Endothelial cell of umbilical vein (primary cell): ENCODE measurements at regions not wholly inside any gene's neighbourhood (a gene's known extent, or its start where the extent isn't known, plus 50 kb on each side); places are given as distances from the start of the nearest gene placed in this dataset.

Experiments used
- BruUV-seq: library from RNA; stranded (reverse); fragments of 400-500 nt; replicated peaks from 2 replicates; lab custom pipeline; 2021; lab: Mats Ljungman, UMichigan
- CTCF ChIA-PET: fragments of 300-600, 350-600 bp; sonication (Branson Sonifier 250); formaldehyde crosslinking; loops from one replicate; lab custom pipeline; 2021; ENCODE audit warnings: antibody characterized with exemption, inconsistent platforms; lab: Charles Lee
- POLR2A ChIA-PET: fragments of 300-600, 350-600 bp; sonication (Branson Sonifier 250); formaldehyde crosslinking; loops from one replicate; lab custom pipeline; 2021; ENCODE audit warnings: antibody characterized with exemption, inconsistent platforms; lab: Charles Lee
- DNase-seq: peaks from one replicate; pipeline ENCODE4 v3.0.0-alpha.2; 2011; ENCODE audit warnings: low read depth, low spot score
- FAIRE-seq: peaks from 2 replicates; lab custom pipeline; 2011; peaks lifted over from hg19 to GRCh38; lab: Jason Lieb, UNC
- H2AFZ ChIP-seq: 2 replicates; pipeline ENCODE4 v1.6.0; 2012; ENCODE audit warnings: low read depth, low read length, control low read depth, inconsistent platforms
- H3K27ac ChIP-seq: 2 replicates; pipeline ENCODE4 v1.5.1; 2011; ENCODE audit warnings: low read depth, mild to moderate bottlenecking, control low read depth, low read length, moderate library complexity; ENCODE audit not compliant: insufficient read depth
- H3K27me3 ChIP-seq, 2 experiments: 2 replicates each; pipeline versions ENCODE4 v1.6.0 to v1.6.1; 2011; ENCODE audit warnings: low read length in 2 of 2, mixed read lengths in 1 of 2; ENCODE audit not compliant: control insufficient read depth in 2 of 2, insufficient read depth in 2 of 2
- H3K36me3 ChIP-seq, 2 experiments: 2 replicates in 1 of 2; 3 replicates in 1 of 2; pipeline ENCODE4 v1.5.1; 2011; ENCODE audit warnings: low read length in 2 of 2, mild to moderate bottlenecking in 1 of 2, moderate library complexity in 1 of 2; ENCODE audit not compliant: control insufficient read depth in 2 of 2, insufficient read depth in 2 of 2; ENCODE audit errors: extremely low read depth in 1 of 2
- H3K4me1 ChIP-seq: 3 replicates; pipeline ENCODE4 v1.5.1; 2011; ENCODE audit warnings: mild to moderate bottlenecking, low read length; ENCODE audit not compliant: control insufficient read depth, insufficient read depth; ENCODE audit errors: extremely low read depth
- H3K4me2 ChIP-seq: 2 replicates; pipeline ENCODE4 v1.6.1; 2011; ENCODE audit warnings: low read length, control low read depth, mixed read lengths; ENCODE audit not compliant: insufficient read depth
- H3K4me3 ChIP-seq, 3 experiments: fragments of 200-600 bp in 1 of 3; sonication (generic), shearing (Covaris generic) in 1 of 3; replicated peaks in 1 of 3; 2 replicates each; pipeline ENCODE4 v1.5.1; 2011 to 2016; ENCODE audit warnings: control low read depth in 3 of 3, low read length in 3 of 3, mild to moderate bottlenecking in 2 of 3, inconsistent platforms in 1 of 3, low read depth in 1 of 3, moderate library complexity in 1 of 3; ENCODE audit not compliant: insufficient read depth in 1 of 3
- H3K79me2 ChIP-seq: 2 replicates; pipeline ENCODE4 v1.6.0; 2012; ENCODE audit warnings: low read length, inconsistent platforms; ENCODE audit not compliant: control insufficient read depth, insufficient read depth
- H3K9ac ChIP-seq: replicated peaks from 2 replicates; pipeline ENCODE3; 2011; ENCODE audit warnings: low read length, control low read depth; ENCODE audit not compliant: insufficient read depth; ENCODE audit errors: extremely low read depth
- H3K9me1 ChIP-seq: replicated peaks from 3 replicates; pipeline ENCODE4 v1.6.0; 2011; ENCODE audit warnings: mild to moderate bottlenecking, low read length; ENCODE audit not compliant: control insufficient read depth, insufficient read depth; ENCODE audit errors: extremely low read depth
- H3K9me3 ChIP-seq: replicated peaks from 2 replicates; pipeline ENCODE4 v1.5.1; 2012; ENCODE audit warnings: low read length, inconsistent platforms; ENCODE audit not compliant: control insufficient read depth, insufficient read depth
- H4K20me1 ChIP-seq: replicated peaks from 2 replicates; pipeline ENCODE3; 2011; ENCODE audit warnings: mild to moderate bottlenecking, low read length; ENCODE audit not compliant: control insufficient read depth, insufficient read depth; ENCODE audit errors: extremely low read depth
- CTCF ChIP-seq, 2 donors: IDR thresholded peaks; 1 replicate in 1 of 2; 2 replicates in 1 of 2; pipeline ENCODE4 v1.5.1; 2011; ENCODE audit warnings: low read length in 2 of 2, mild to moderate bottlenecking in 2 of 2, moderate library complexity in 2 of 2, control low read depth in 1 of 2, inconsistent platforms in 1 of 2, low read depth in 1 of 2; ENCODE audit not compliant: insufficient read depth in 1 of 2; ENCODE audit errors: extremely low read depth in 1 of 2
- EZH2 ChIP-seq: IDR thresholded peaks from 2 replicates; pipeline ENCODE4 v1.6.1; 2012; ENCODE audit warnings: borderline replicate concordance, low read depth, mild to moderate bottlenecking, moderate library complexity, low read length, inconsistent platforms; ENCODE audit not compliant: severe bottlenecking
- FOS ChIP-seq: IDR thresholded peaks from 2 replicates; pipeline ENCODE4 v1.6.1; 2011; ENCODE audit warnings: mild to moderate bottlenecking, low read length, moderate library complexity, borderline replicate concordance; ENCODE audit not compliant: insufficient read depth
- GATA2 ChIP-seq: IDR thresholded peaks from 2 replicates; pipeline ENCODE4 v1.7.0; 2011; ENCODE audit warnings: low read depth, mild to moderate bottlenecking, moderate library complexity, mixed read lengths, low read length; ENCODE audit not compliant: insufficient read length, insufficient read depth
- JUN ChIP-seq: IDR thresholded peaks from 2 replicates; pipeline ENCODE4 v1.6.1; 2011; ENCODE audit warnings: borderline replicate concordance, low read depth; ENCODE audit not compliant: insufficient read length, insufficient read depth
- MAX ChIP-seq: IDR thresholded peaks from 2 replicates; pipeline ENCODE4 v1.6.1; 2011; ENCODE audit not compliant: insufficient read depth, insufficient read length
- MYC ChIP-seq: IDR thresholded peaks from one replicate; pipeline ENCODE4 v1.6.1; 2011; ENCODE audit warnings: mild to moderate bottlenecking, low read depth, low read length
- POLR2A ChIP-seq: IDR thresholded peaks from 2 replicates; pipeline ENCODE4 v1.6.1; 2012; ENCODE audit warnings: low read depth, mild to moderate bottlenecking, control low read depth, low read length
- POLR2AphosphoS5 ChIP-seq: IDR thresholded peaks from 2 replicates; pipeline ENCODE4 v1.6.1; 2012; ENCODE audit warnings: low read depth, mild to moderate bottlenecking, control low read depth, low read length, moderate library complexity; ENCODE audit not compliant: insufficient read depth
- dilution Hi-C: fragments of 300-500 bp; cut with MboI; formaldehyde crosslinking; loops from one replicate; pipeline ENCODE4 v1.15.0; 2019; ENCODE audit warnings: low sequenced_read_pairs; ENCODE audit not compliant: extremely low pct_ligation_motif_present
- intact Hi-C: fragments of 100-400 bp; cut with micrococcal nuclease; formaldehyde crosslinking; loops from one replicate; pipeline ENCODE4 v1.10.0; 2022

- ChIA-PET POLR2A (no interaction called here), CTCF (no interaction called here)
- dilution Hi-C loops: loop anchor here (25.0 kb wide), 1 partner anchor 893 kb away; no protein-coding TSS in a partner anchor
- intact Hi-C loops: no loop called here
- Histone ChIP-seq H3K79me2 (no peaks in the 10 kb centered on the region), H3K9me3 (peaks cover 8% of the 10 kb centered on the region), H3K4me1 (no peaks in the 10 kb centered on the region), H3K27ac (no peak overlapping the region), H3K4me2 (no peak overlapping the region), H2AFZ (no peak overlapping the region), H3K9me1 (no peaks in the 10 kb centered on the region), H3K9ac (no peak overlapping the region), H3K27me3 (no peaks in the 10 kb centered on the region), H4K20me1 (no peaks in the 10 kb centered on the region), H3K4me3 (no peak overlapping the region), H3K36me3 (no peaks in the 10 kb centered on the region)
- BruUV-seq: no TSS peak
- DNase-seq: no peak
- no peak for TF ChIP-seq POLR2AphosphoS5
- TF ChIP-seq JUN: no peak
- no peak for TF ChIP-seq MYC
- no peak for FAIRE-seq
Measured at GRCh38 chr19:30630289-30631032, 258.3 kb downstream of the ZNF536 start.

GRCh38 chr19:30629086-30629485 is 256.9 kb downstream of the ZNF536 start:
- FAIRE-seq: no peak
- Histone ChIP-seq H3K36me3 (no peaks in the 10 kb centered on the region), H3K9me1 (no peaks in the 10 kb centered on the region), H3K4me3 (no peak overlapping the region), H2AFZ (no peak overlapping the region), H3K27ac (no peak overlapping the region), H4K20me1 (no peaks in the 10 kb centered on the region), H3K27me3 (no peaks in the 10 kb centered on the region), H3K9me3 (peaks cover 8% of the 10 kb centered on the region), H3K4me1 (no peaks in the 10 kb centered on the region), H3K79me2 (no peaks in the 10 kb centered on the region), H3K4me2 (no peak overlapping the region), H3K9ac (no peak overlapping the region)
- dilution Hi-C loops: loop anchor here (25.0 kb wide), 1 partner anchor 892 kb away; no protein-coding TSS in a partner anchor
- BruUV-seq: no TSS peak
- CTCF ChIA-PET: no interaction called here
- no peak for DNase-seq
- POLR2A ChIA-PET: no interaction called here
- TF ChIP-seq GATA2: no peak
- TF ChIP-seq POLR2AphosphoS5: no peak
- TF ChIP-seq JUN: no peak
- no peak for TF ChIP-seq POLR2A
- no peak for TF ChIP-seq MAX
- no peak for TF ChIP-seq EZH2
- TF ChIP-seq FOS: no peak
- no peak for TF ChIP-seq MYC
- no peak for TF ChIP-seq CTCF (IDR thresholded peaks at IDR 0.05; ENCODE audit: extremely low read depth in 1 of 2, insufficient read depth in 1 of 2, low read depth in 1 of 2, low read length in 2 of 2)
- intact Hi-C loops: no loop called here
